Esophagus mucosa (tissue), 1 donor: ENCODE measurements at regions not wholly inside any gene's neighbourhood (a gene's known extent, or its start where the extent isn't known, plus 50 kb on each side); places are given as distances from the start of the nearest gene placed in this dataset.

ENCODE experiments used
- ATAC-seq: fragments of 200-7000 bp; cut with Tn5 transposase; one replicate; pipeline ENCODE4 v1.9.1; 2020
- donor health status: DM: yes; HTN: yes; CAD: no.

- no peak for ATAC-seq
These were observed 109.7 kb upstream of the PDZRN3 start for GRCh38 chr3:73734211-73735089.

DNA sequence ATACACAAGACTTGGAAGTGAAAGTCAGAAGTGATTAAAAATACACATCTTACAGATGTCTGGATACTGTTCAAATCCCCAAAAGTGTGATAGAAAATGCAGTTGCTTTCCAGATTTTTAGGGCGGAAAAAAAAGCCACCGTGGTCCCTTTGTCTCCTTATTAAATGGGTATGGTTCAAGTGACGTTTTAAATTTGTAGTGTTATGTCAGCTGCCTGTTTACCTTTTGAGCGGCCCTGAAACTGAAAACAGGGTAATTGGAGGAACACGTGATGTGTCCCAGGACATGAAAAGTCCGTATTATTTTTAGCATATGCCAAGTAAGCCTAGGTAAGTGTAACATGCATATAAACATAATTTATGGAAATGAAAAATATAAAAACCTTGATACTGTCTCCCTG is 109.0 kb upstream of the PDZRN3 start:
- ATAC-seq = no peak

- peak; percentile 22 for ATAC-seq
These were observed 105.3 kb upstream of the PDZRN3 start for GRCh38 chr3:73729969-73730440.

GRCh38 chr3:73727854-73728253 is 103.1 kb upstream of the PDZRN3 start:
- ATAC-seq = no peak

GRCh38 chr3:73727117-73727821 is 102.5 kb upstream of the PDZRN3 start:
- no peak for ATAC-seq

GRCh38 chr3:73723596-73723995 is 98.9 kb upstream of the PDZRN3 start:
- ATAC-seq = no peak

GRCh38 chr3:73719861-73720260 is 95.1 kb upstream of the PDZRN3 start:
- peak; percentile 28 for ATAC-seq

DNA sequence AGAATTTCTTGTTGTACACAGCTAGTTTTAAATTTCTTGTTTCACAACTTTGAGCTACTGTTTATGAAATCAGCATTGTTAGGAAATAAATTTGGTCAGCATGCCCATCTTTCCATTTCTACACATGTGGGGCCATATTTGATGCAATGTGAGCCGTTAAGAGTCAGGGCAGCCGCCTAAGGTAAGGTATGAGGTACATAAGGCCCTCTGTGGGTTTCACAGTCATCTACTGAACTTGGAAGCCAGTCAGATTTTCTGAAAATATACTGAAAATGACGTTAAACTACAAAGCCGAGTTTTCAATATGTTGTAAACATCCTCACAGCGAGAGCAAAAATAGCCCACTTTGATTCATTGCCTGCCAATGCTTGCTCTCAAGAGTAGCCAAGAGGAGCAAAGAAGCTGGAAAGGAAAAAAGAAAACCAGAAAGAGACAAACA is 94.7 kb upstream of the PDZRN3 start:
- ATAC-seq = no peak

GRCh38 chr3:73718326-73719110 is 93.8 kb upstream of the PDZRN3 start:
- ATAC-seq = peak; percentile 91

- ATAC-seq = peak; percentile 79
These were observed 91.7 kb upstream of the PDZRN3 start for GRCh38 chr3:73716418-73716817.

DNA sequence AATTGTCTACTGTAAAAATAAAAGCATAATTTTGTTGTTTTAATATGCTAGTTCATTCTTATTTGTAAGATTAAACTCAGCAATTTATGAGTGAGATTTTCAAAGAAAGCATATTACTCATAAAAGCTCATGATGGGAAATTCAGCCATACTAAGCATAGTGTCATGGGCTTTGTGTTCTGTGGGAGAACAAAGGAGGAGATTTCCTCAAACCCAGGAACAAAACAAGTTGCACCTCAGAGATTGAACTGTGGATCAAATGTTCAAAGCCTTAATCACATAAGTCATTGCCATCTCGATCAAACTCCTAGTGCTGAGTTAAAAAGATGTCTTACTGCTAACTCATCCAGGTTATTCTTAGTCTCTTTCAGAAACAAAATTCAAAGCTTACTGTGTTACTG is 85.6 kb upstream of the PDZRN3 start:
- peak; percentile 94 for ATAC-seq

- no peak for ATAC-seq
These were observed 85.0 kb upstream of the PDZRN3 start for GRCh38 chr3:73709712-73710111.

GRCh38 chr3:73708956-73709355 is 84.2 kb upstream of the PDZRN3 start:
- no peak for ATAC-seq

- ATAC-seq = no peak
These were observed 83.0 kb upstream of the PDZRN3 start for GRCh38 chr3:73707772-73708171.

DNA sequence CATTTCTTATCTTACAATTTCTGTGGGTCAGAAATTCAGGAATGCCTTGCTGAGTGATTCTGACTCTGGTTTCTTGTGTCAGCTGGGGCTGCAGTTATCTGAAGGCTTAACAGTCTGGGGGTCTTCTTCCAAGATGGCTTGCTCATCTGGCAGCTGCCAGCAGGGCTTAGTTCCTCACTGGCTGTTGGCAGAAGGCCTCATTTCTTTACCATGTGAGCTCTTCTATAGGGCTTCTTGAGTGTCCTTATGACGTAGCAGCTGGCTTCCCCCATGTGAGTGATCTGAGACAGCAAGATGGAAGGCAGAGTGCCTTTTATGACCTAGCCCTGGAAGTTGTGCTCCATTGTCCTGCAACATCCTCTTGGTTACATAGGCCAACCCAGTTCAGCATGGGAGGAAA is 82.0 kb upstream of the PDZRN3 start:
- ATAC-seq = no peak

DNA sequence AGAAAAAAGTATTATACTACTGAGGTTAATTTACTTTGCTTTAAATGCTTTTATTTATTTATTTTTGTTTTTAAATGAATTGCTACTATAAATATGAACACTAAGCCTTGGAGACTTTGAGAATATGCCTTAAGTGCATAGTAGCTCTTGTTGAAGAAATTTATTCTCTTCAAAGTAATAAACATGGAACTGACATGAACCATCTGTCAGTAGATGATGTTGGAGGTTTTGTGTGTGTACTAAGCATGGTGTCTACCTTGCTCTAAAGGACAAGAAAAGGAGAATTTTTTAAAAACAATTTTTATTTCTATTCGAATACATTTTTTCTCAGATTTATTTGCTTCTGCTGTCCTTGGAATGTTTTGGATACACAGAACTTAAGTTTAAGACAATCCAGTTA is 81.1 kb upstream of the PDZRN3 start:
- no peak for ATAC-seq

- ATAC-seq = no peak
These were observed 74.6 kb upstream of the PDZRN3 start for GRCh38 chr3:73699327-73699726.

- peak; percentile 84 for ATAC-seq
These were observed 72.3 kb upstream of the PDZRN3 start for GRCh38 chr3:73697020-73697419.

GRCh38 chr3:73695841-73696240 is 71.1 kb upstream of the PDZRN3 start:
- ATAC-seq = no peak

- ATAC-seq = no peak
These were observed 70.4 kb upstream of the PDZRN3 start for GRCh38 chr3:73694983-73695757.

DNA sequence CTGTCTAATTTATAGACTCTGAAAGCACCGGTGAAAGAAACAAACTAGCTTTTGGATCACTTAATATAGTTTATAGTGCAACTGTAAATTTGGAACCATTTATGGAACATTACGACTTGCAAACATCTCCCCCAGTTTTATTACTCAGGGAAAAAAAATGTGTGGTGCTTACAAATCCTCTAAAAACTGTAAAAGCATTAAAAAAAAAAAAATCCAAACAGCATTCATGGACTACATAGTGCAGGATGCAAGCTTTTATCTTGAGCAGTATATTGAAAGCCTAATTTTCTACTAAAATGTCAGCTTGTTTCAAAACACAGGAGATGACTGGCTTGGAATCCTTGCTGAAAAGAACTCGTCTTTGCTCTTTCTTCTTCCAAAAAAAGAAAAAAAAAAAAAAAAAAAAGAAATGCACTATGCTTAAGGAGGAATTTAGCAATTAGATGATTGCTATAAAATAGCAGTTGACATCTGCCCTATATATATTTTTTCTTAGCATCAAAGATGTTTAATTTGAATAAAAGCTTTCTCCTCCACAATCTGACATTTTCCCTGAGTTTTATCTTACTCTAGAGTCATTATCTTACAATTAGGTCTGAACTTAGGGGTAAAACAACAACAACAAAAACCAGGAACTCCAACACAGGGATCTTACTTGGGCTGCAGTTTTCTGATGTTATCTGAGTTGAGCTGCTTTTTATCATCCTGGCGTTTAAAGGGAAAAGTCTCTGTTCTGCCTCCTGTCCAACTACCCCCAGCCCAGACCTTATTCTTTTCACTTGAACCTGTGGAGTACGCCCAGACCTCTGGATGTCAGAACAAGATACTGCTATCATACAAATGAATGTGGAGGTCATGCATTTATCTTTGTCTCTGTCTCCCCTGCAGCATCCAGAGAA is 62.6 kb upstream of the PDZRN3 start:
- ATAC-seq = no peak
